DLD1 (cell line): ENCODE measurements at regions not wholly inside any gene's neighbourhood (a gene's known extent, or its start where the extent isn't known, plus 50 kb on each side); places are given as distances from the start of the nearest gene placed in this dataset.

ENCODE experiments used
- in situ Hi-C: cut with HindIII; loops from 2 replicates; pipeline ENCODE4 v1.10.0; 2017; ENCODE audit warnings: low sequenced_read_pairs

DNA sequence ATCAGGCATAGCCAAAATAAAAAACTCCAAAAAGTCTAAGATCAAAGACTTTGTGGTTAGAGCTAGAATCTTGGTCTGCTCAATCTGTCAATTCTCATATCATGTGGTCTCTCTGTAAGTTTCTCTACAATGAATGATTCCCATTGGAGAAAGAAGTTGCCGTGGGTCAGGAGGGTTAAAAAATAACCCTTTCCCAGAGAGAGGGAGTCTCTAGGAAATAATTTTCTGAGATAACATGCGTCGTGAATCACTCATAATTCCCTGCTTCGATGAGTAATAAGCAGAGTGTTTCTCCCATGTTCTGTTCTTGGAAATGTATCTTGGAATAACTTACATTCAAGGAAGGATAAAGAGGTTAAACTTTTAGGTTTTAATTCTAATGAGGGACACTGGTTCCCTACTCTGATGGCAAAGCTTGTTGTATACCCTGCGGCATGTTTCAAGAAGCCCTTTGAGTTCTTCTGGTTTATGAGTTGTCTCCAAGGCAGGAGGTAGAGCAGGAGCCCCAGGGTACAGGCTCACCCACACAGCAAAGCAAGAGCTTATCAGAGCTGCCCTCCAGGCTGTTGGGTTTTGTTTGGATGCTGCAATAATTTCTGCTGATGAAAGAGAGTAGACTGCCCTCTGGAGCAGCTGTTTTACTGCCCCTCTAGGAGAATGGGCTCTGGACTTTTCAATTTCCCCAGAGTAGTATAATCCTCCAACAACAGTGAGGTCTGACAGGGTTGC lies 599.1 kb downstream of the QKI start:
- in situ Hi-C loops: no loop called here

- in situ Hi-C loops: no loop called here
These were observed 596.8 kb downstream of the QKI start for GRCh38 chr6:164011321-164011720.

GRCh38 chr6:164010441-164011103 lies 596.1 kb downstream of the QKI start:
- in situ Hi-C loops: no loop called here

GRCh38 chr6:164008902-164009301 lies 594.4 kb downstream of the QKI start:
- in situ Hi-C loops: no loop called here

GRCh38 chr6:164007881-164008280 lies 593.4 kb downstream of the QKI start:
- in situ Hi-C loops: no loop called here

DNA sequence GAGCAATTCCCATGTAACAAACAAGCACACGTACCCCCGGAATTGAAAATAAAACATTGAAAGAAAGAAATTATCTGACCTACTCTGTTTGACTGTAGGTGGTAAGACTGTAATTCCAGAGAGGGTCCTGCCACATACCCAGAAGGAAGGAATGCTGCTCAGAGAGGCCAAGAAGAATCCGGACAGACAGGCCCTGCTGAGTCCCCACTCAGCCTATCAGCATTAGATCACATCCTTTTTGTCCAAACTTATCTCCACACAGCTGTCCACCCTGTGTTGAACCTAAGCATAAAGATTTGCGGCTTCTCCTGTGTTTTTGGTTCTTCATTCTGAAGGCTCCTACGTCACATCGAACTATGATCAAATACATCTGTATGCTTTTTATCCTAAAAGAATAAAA lies 591.9 kb downstream of the QKI start:
- in situ Hi-C loops: no loop called here

DNA sequence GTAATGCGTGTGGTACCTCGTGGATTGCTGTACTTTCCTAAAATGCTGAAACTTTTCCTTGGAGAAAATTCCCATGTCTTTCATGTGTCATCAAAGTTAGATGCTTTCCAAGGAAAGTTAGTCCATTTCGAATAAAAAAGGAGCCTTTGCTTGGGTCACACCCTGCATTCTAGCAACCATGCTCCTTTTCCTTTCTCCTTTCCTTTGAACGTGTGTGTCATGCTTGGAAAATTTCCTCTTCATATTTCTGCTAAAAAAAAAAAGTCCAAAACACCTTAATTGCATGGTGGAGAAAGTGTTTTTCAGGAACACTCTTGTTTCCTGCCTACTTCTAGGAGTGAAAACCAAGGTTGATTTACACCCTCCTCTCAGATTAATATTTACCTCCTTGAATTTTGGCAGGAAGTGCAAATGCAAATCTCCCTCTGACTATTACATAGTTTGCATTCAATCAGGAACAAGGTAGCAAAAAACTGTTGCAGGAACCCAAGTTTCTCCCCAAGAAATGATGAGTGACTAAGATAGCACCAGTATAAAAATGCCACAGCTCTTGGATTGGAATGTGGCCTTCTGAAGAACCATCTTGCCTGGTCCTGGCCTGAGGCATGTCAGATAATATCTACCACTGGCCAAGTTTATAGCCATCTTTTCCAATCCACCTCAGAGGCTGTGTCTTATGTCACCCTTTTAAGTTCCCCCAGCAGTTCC lies 590.6 kb downstream of the QKI start:
- in situ Hi-C loops: no loop called here

GRCh38 chr6:164000276-164000675 lies 585.8 kb downstream of the QKI start:
- in situ Hi-C loops: no loop called here

- in situ Hi-C loops: no loop called here
These were observed 585.1 kb downstream of the QKI start for GRCh38 chr6:163999475-164000125.

DNA sequence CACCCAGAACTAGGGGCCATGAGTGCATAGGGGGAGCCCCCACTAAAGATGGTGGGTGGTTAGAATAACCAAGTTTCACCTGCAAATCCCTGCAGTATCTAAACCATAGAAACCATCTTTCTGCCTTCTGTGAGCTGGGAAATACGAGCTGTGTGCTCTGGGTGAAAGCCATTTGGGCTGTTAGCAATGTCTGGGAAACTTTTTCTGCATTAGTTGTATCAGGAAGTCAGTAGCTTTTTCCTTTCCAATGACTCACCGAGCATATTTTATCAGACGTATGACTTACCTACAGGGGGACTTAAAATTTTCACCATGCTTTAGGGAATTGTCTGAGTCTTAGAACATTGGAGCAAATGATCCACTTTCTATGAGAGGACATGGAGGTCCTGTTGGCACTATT lies 584.0 kb downstream of the QKI start:
- in situ Hi-C loops: no loop called here

GRCh38 chr6:163996491-163996890 lies 582.0 kb downstream of the QKI start:
- in situ Hi-C loops: no loop called here

GRCh38 chr6:163994566-163994965 lies 580.0 kb downstream of the QKI start:
- in situ Hi-C loops: no loop called here

- in situ Hi-C loops: no loop called here
These were observed 578.2 kb downstream of the QKI start for GRCh38 chr6:163992701-163993100.

- in situ Hi-C loops: no loop called here
These were observed 577.5 kb downstream of the QKI start for GRCh38 chr6:163992056-163992455.

GRCh38 chr6:163991321-163991720 lies 576.8 kb downstream of the QKI start:
- in situ Hi-C loops: no loop called here

DNA sequence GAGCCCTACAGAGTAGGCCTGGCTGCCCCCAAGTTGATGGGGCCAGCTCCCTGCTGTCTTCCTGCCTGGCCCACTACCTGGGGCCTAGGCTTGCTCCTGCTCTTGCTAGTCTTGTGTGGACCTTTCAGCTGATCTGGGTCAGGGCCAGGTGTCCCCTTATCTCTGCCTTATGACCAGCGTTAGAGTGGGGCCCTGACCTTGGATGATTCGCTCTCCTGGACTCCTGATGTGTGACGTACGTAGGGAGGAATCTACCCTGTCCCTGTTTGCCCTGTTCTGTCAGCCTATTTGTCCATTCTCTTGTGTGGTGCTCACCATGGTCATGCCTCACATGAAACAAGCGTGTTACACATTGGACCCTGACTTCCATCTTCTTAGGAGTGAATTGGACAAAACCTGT lies 571.8 kb downstream of the QKI start:
- in situ Hi-C loops: no loop called here

GRCh38 chr6:163985710-163986109 lies 571.2 kb downstream of the QKI start:
- in situ Hi-C loops: no loop called here

GRCh38 chr6:163985040-163985439 lies 570.5 kb downstream of the QKI start:
- in situ Hi-C loops: no loop called here

GRCh38 chr6:163984124-163984936 lies 569.8 kb downstream of the QKI start:
- in situ Hi-C loops: no loop called here

DNA sequence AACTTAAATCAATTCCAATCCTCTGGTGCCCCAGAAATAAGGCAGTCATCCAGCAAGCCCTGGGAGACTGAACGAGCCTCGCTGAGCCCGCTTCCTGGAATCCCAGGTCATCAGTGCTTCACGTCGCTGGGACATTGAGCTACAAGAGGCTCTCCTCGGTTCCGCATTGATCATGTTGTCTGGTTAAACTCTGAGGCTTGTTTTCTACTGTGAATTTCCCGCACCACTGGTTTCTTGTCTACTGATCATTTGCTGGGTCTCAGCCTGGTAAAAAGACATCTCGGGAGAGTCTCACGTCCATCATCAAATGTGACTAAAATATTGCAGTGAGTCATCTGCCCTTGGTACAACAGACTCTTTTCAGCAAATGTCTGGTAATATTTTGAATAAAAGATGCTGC lies 569.2 kb downstream of the QKI start:
- in situ Hi-C loops: no loop called here

DNA sequence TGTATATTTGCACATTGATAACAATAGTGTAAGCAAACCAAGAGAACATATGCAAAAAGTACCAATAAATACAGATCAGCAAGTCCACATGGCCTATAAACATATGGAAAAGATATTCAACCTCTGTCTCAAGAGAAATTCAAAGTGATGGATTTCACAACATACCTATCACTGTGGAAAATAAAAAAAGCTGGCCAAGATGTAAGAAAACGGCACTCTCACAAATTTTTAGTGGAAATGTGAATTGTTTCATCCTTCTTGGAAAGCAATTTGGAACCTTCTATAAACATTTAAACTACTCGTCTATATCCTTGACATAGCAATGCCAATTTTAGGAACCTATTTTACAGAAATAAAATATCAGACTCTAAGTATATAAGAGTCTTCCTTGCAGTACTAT lies 559.8 kb downstream of the QKI start:
- in situ Hi-C loops: no loop called here
